Fibroblast of skin of abdomen (primary cell): ENCODE measurements at regions not wholly inside any gene's neighbourhood (a gene's known extent, or its start where the extent isn't known, plus 50 kb on each side); places are given as distances from the start of the nearest gene placed in this dataset.
"Not testable (repeated sequence)": the region's sequence is repeated elsewhere in the genome, so short reads cannot be mapped to it uniquely, and the experiment has no call there.

Experiments
- DNase-seq: peaks from one replicate; pipeline ENCODE4 v3.0.0-alpha.2; 2013

- DNase-seq = no peak
These were observed 100.9 kb downstream of the NAV1 start for GRCh38 chr1:201639826-201640225.

GRCh38 chr1:201640624-201641023, 101.7 kb downstream of the NAV1 start:
- peak; percentile 80 for DNase-seq

GRCh38 chr1:201641524-201642253, 102.8 kb downstream of the NAV1 start:
- no peak for DNase-seq

GRCh38 chr1:201643835-201644104, 104.8 kb downstream of the NAV1 start:
- DNase-seq = peak; percentile 72

GRCh38 chr1:201644197-201644596, 105.3 kb downstream of the NAV1 start:
- no peak for DNase-seq

- not testable (repeated sequence) for DNase-seq
These were observed 106.1 kb downstream of the NAV1 start for GRCh38 chr1:201645000-201645399.

- no peak for DNase-seq
These were observed 107.0 kb downstream of the NAV1 start for GRCh38 chr1:201645956-201646355.

GRCh38 chr1:201646411-201647022, 107.6 kb downstream of the NAV1 start:
- DNase-seq = no peak

- DNase-seq = no peak
These were observed 108.2 kb downstream of the NAV1 start for GRCh38 chr1:201647094-201647493.

GRCh38 chr1:201647722-201648065, 108.8 kb downstream of the NAV1 start:
- DNase-seq = no peak

GRCh38 chr1:201648066-201648906, 109.4 kb downstream of the NAV1 start:
- peak; percentile 80 for DNase-seq

- no peak for DNase-seq
These were observed 110.2 kb downstream of the NAV1 start for GRCh38 chr1:201648907-201649721.

GRCh38 chr1:201649761-201650622, 111.1 kb downstream of the NAV1 start:
- DNase-seq = peak; percentile 70

GRCh38 chr1:201650623-201650933, 111.7 kb downstream of the NAV1 start:
- DNase-seq = no peak

GRCh38 chr1:201652181-201652580, 113.3 kb downstream of the NAV1 start:
- no peak for DNase-seq

- no peak for DNase-seq
These were observed 114.3 kb downstream of the NAV1 start for GRCh38 chr1:201653233-201653632.

- DNase-seq = no peak
These were observed 115.0 kb downstream of the NAV1 start for GRCh38 chr1:201653883-201654282.

GRCh38 chr1:201655243-201655642, 116.3 kb downstream of the NAV1 start:
- DNase-seq = peak; percentile 90

GRCh38 chr1:201655910-201656309, 117.0 kb downstream of the NAV1 start:
- no peak for DNase-seq

GRCh38 chr1:201656311-201657032, 117.5 kb downstream of the NAV1 start:
- peak; percentile 67 for DNase-seq

- DNase-seq = no peak
These were observed 120.6 kb downstream of the NAV1 start for GRCh38 chr1:201659572-201659971.
